Immature natural killer cell (primary cell): ENCODE measurements at regions not wholly inside any gene's neighbourhood (a gene's known extent, or its start where the extent isn't known, plus 50 kb on each side); places are given as distances from the start of the nearest gene placed in this dataset.

ENCODE experiments used
- DNase-seq, 3 donors: peaks; one replicate each; pipeline ENCODE4 v3.0.0; 2022; ENCODE audit warnings: mixed read lengths in 1 of 3
- H3K27ac Mint-ChIP-seq, 6 donors: one replicate each; pipeline ENCODE4 v1.8.0; 2020; ENCODE audit warnings: mixed read lengths in 6 of 6, mild to moderate bottlenecking in 5 of 6, inconsistent platforms in 4 of 6, moderate library complexity in 3 of 6
- H3K27me3 Mint-ChIP-seq, 3 donors: one replicate each; pipeline ENCODE4 v1.8.0; 2020 to 2021; ENCODE audit warnings: low read depth in 3 of 3, mild to moderate bottlenecking in 3 of 3, mixed read lengths in 3 of 3, moderate library complexity in 3 of 3, inconsistent platforms in 1 of 3
- H3K36me3 Mint-ChIP-seq, 3 donors: one replicate each; pipeline ENCODE4 v1.8.0; 2020; ENCODE audit warnings: mixed read lengths in 3 of 3, inconsistent platforms in 2 of 3, mild to moderate bottlenecking in 2 of 3
- H3K4me1 Mint-ChIP-seq, 2 donors: one replicate each; pipeline ENCODE4 v1.8.0; 2020; ENCODE audit warnings: inconsistent platforms in 2 of 2, mild to moderate bottlenecking in 2 of 2, mixed read lengths in 2 of 2, moderate library complexity in 1 of 2
- H3K4me3 Mint-ChIP-seq, 5 donors: one replicate each; pipeline ENCODE4 v1.8.0; 2020; ENCODE audit warnings: mild to moderate bottlenecking in 5 of 5, mixed read lengths in 5 of 5, inconsistent platforms in 3 of 5, moderate library complexity in 3 of 5
- H3K9me3 Mint-ChIP-seq, 6 donors: one replicate each; pipeline ENCODE4 v1.8.0; 2020; ENCODE audit warnings: mild to moderate bottlenecking in 6 of 6, mixed read lengths in 6 of 6, inconsistent platforms in 4 of 6, moderate library complexity in 3 of 6

DNA sequence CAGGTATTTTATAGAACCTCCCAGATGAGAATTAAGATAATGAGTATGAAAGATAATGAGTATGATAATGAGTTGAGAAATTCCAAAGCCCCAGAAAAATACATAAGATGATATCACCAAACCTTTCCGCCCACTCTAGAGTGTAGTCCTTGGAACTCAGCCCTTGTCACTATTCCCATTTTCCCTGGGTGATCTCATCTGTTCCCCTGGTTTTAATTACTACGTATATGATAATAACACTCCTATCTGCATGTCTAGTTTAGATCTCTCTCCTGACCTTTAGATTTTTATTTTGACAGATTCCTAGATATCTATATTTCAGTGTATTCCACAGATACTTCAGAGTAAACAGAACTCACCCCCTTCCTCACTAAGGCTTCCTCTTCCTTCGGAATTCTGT, 51.0 kb upstream of the ASIP start:
- Mint-ChIP-seq H3K27me3 (peaks cover 0 to 13% (median 6%) of the 10 kb centered on the region in 3 donors), H3K9me3 (no peaks in the 10 kb centered on the region), H3K4me1 (no peaks in the 10 kb centered on the region), H3K27ac (no peak overlapping the region), H3K4me3 (no peak overlapping the region), H3K36me3 (no peaks in the 10 kb centered on the region)
- no peak for DNase-seq

DNA sequence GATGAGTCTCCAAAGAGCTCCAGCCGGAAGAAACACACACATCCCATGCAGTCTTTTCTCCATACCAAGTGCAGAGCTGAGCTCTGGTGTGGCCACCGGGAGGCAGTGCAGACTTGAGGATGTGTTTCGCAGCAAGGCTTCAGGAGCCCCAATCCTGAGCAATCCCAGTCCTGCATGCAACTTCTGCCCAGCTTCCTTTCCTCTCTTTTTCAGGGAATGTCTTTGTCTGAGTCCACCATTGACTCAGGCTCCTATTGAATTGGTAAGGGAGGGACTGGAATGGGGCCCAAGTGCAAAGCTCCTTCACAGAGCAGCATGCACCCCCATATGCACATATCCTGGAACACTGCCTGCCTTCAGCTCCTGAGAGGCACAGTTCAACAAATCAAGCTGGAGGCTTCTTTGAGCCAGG, 50.5 kb upstream of the ASIP start:
- Mint-ChIP-seq H3K36me3 (no peaks in the 10 kb centered on the region), H3K4me3 (no peak overlapping the region), H3K9me3 (no peaks in the 10 kb centered on the region), H3K4me1 (no peaks in the 10 kb centered on the region), H3K27ac (no peak overlapping the region), H3K27me3 (peaks cover 0 to 13% (median 6%) of the 10 kb centered on the region in 3 donors)
- peak; percentile 0 to 4 (median 4) for DNase-seq
